ENCODE measurements at regions not wholly inside any gene's neighbourhood (a gene's known extent, or its start where the extent isn't known, plus 50 kb on each side); places are given as distances from the start of the nearest gene placed in this dataset.

DNA sequence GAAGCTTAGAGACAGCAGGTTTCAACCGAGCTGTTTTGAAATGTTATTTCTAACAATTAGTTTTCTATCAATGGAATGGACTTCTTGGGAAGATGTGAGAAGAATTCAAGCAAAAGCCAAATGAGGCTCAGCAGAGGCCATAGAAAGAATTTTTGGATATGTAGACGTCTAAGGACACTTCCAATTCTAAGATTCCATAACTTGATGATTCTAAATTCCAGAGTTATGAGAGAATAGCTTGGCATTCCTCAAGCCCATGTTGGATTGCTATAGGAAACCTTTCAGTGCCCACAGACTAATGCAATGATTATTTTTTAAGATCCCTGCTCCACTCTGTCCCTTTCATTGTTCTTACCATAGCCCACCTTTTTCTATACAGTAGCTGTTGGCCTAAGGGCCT is 77.2 kb upstream of the PALS2 start:
- Mint-ChIP-seq H3K4me1 (no peaks in the 10 kb centered on the region), H3K36me3 (no peaks in the 10 kb centered on the region), H3K27me3 (peaks cover 4% of the 10 kb centered on the region), H3K9me3 (no peaks in the 10 kb centered on the region), H3K27ac (no peak overlapping the region), H3K4me3 (no peak overlapping the region)
- CTCF ChIA-PET: no interaction called here
- DNase-seq: no peak

DNA sequence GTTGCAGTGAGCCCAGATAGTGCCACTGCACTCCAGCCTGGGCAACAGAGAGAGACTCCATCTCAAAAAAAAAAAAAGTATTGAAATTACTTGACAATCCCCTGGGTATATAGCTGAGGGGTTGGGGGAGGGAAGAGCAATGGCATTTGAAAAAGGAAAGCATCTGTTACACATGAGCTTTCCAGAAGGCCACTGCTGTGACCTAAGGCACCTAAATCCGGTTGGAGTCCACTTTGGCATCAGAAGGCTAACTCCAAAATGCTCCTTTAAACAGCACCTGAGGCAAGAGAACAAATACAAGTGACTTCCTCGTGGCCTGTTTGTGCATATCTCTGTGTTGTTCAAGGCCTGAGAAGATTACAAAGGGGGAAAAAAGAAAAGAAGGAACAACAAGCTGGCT is 74.8 kb upstream of the PALS2 start:
- no peak for DNase-seq
- Mint-ChIP-seq H3K9me3 (no peaks in the 10 kb centered on the region), H3K4me3 (no peak overlapping the region), H3K27ac (no peak overlapping the region), H3K27me3 (no peaks in the 10 kb centered on the region), H3K4me1 (no peaks in the 10 kb centered on the region), H3K36me3 (no peaks in the 10 kb centered on the region)
- CTCF ChIA-PET: no interaction called here

DNA sequence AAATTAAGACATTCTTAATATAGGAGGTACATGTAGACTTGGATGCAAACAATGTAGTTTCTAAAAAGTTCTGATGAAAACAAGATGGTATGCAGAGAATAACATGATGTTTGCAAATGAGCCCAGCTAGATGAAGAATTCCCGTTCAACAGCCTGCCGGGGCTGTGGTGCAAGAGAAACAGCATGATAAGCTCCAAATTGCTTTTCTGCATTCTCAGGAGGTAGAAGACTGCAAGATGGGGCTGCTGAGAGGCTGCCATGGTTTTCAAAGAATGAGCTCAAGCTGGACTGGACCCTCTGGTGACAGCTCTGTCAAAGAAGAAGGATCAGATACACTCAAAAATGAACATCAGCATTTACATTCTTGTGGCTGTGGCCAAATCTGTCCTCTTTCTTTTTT is 73.4 kb upstream of the PALS2 start:
- Mint-ChIP-seq H3K27me3 (no peaks in the 10 kb centered on the region), H3K36me3 (no peaks in the 10 kb centered on the region), H3K9me3 (no peaks in the 10 kb centered on the region), H3K4me1 (no peaks in the 10 kb centered on the region), H3K27ac (no peak overlapping the region), H3K4me3 (no peak overlapping the region)
- DNase-seq: no peak
- CTCF ChIA-PET: no interaction called here

DNA sequence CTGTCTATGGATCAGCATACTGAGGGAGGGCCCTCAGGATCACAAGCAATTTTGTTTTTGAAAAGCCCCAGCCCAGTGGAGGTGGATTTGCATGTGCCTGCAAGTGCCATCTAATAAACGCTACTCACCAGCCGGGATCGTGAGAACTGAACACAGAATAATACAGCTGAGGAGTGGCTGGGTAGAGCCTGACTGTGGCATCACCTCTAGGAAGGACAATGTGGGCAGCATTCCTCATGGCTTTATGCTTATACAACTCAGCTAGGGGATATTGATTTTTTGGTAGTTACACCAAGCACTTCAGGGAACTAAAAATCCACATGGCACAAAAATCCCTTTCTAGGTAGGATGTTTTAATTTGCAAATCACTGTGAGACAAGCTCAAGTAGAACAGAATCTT is 72.7 kb upstream of the PALS2 start:
- Mint-ChIP-seq H3K27me3 (no peaks in the 10 kb centered on the region), H3K27ac (no peak overlapping the region), H3K4me3 (no peak overlapping the region), H3K9me3 (no peaks in the 10 kb centered on the region), H3K4me1 (no peaks in the 10 kb centered on the region), H3K36me3 (no peaks in the 10 kb centered on the region)
- no peak for DNase-seq
- CTCF ChIA-PET: no interaction called here

DNA sequence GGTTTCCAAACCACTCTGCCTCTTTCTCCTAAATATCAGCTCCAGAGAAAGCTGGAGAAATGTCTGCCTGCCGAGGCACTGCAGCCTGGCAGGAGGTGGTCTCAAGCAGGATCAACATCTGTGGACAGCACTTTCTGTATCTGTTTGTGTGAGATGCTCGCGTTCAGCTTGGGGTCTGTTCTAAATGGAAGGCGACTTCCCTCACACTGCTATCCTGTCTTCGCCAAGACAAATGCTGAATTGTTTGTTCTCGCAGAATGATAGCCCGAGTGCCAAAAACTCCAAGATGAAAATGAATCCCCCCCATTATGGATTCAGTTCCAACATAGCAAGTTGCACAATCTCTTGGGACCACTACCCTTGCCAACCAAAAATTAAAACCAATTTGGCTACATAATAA is 72.2 kb upstream of the PALS2 start:
- no peak overlapping the region for H3K4me3 Mint-ChIP-seq

DNA sequence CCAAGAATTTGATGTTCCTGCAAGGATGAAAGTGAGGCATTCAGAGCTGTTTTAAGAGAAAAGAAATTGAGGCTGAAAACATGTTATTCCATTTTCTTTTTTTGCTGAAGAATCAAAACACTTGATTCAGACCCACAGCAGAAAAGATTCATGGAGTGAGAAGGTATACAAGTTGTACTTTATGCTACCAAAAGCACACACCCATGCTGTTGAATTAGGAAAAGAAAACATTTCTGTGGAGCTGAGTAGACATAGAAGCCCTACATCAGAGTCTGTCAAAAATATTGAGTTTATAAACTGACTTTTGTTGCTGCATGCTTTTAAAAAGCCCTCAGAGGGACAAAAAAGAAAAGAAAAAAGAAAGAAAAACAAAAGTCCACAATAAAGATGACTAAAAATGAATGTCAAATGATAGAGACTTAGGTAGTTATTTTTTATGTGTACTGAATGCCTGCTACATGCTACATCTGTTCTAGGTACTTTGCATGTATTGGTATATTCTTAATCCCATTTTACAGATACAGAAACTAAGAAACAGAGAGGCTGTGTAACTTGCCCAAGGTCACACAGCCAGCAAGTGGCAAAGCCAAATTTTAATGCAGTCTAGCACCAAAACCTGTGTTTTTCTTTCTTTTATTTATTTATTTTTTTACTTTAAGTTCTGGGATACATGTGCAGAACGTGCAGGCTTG is 71.7 kb upstream of the PALS2 start:
- H3K27me3 Mint-ChIP-seq: no peaks in the 10 kb centered on the region
- H3K27ac Mint-ChIP-seq: no peak overlapping the region
- no peaks in the 10 kb centered on the region for H3K9me3 Mint-ChIP-seq
- H3K4me3 Mint-ChIP-seq: no peak overlapping the region
- CTCF ChIA-PET: no interaction called here
- H3K36me3 Mint-ChIP-seq: no peaks in the 10 kb centered on the region
- H3K4me1 Mint-ChIP-seq: no peaks in the 10 kb centered on the region
- DNase-seq: no peak

More for the DNA sequence above, 72.2 kb upstream of the PALS2 start:
- DNase-seq: no peak
- Mint-ChIP-seq H3K4me1 (no peaks in the 10 kb centered on the region), H3K9me3 (no peaks in the 10 kb centered on the region), H3K27me3 (no peaks in the 10 kb centered on the region), H3K27ac (no peak overlapping the region), H3K36me3 (no peaks in the 10 kb centered on the region)
- CTCF ChIA-PET: no interaction called here

DNA sequence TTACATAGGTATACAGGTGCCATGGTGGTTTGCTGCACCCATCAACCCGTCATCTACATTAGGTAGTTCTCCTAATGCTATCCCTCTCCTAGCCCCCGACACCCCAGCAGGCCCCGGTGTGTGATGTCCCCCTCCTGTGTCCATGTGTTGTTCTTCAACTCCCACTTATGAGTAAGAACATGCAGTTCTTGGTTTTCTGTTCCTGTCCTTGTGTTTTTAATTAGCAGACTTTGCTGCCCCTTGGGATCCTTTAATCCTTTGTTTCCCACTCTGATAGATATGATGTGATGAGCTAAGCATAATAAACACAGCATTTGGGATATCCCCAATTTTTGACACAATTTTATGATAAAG is 71.1 kb upstream of the PALS2 start:
- Mint-ChIP-seq H3K27me3 (no peaks in the 10 kb centered on the region), H3K4me1 (no peaks in the 10 kb centered on the region), H3K27ac (no peak overlapping the region), H3K9me3 (no peaks in the 10 kb centered on the region), H3K36me3 (no peaks in the 10 kb centered on the region), H3K4me3 (no peak overlapping the region)
- DNase-seq: no peak
- CTCF ChIA-PET: no interaction called here

DNA sequence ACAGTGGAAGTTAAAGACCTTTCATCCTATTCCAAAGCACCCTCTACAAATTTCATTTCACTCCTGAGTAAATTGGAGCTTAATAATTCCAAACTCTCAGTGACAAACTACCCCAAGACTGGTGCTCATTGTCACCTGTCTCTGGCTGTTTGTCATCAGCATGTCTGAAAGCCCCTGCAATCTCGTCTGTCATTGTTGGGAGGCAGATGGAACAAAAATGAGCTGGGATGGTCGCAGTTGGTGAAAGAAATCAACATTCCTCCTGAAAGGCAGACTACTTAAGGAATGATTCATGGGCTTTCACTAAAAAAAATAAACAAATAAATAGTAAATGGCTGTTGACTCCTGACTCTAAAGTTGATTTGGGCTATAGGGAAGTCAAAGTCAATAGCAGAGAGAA is 69.7 kb upstream of the PALS2 start:
- Mint-ChIP-seq H3K4me1 (no peaks in the 10 kb centered on the region), H3K9me3 (no peaks in the 10 kb centered on the region), H3K27ac (no peak overlapping the region)

DNA sequence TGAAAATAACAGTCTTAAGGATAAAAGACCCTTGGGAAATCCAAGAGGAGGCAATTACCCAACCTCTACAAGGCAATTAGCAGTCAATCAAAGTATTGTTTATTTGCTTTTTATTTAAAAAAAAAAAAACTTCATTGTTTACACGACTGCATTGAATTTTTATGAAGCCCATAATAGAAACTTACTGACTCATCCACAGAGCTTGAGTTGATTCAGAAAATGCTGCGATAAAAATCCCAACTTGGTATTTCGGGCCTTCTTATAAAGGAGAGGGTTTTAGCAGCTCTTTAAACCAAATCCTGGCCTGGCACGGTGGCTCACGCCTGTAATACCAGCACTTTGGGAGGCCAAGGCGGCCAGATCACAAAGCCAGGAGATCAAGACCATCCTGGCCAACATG is 69.2 kb upstream of the PALS2 start:
- no peaks in the 10 kb centered on the region for H3K9me3 Mint-ChIP-seq

More for the DNA sequence above, 69.7 kb upstream of the PALS2 start:
- Mint-ChIP-seq H3K4me3 (no peak overlapping the region), H3K36me3 (no peaks in the 10 kb centered on the region), H3K27me3 (no peaks in the 10 kb centered on the region)
- no peak for DNase-seq
- CTCF ChIA-PET: no interaction called here

DNA sequence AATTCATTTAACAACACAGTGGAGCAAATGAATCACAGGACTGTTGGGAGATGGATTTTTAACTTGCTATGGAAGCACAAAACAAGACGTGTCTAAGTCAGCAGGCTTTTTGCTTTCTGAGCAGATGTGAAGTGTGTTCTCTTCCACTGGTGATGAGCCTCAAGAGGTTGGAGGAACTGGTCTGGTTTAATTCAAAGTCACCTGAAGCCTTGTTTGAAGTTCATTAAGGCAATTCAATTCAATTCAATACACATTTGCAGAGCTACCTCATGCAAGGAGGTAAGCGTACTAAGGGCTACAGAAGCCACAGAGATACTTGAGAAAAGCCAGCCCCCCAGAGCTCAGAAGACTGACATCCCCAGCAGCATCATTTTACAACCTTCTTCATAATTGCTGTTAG is 68.4 kb upstream of the PALS2 start:
- H3K27ac Mint-ChIP-seq: no peak overlapping the region
- CTCF ChIA-PET: no interaction called here
- no peaks in the 10 kb centered on the region for H3K4me1 Mint-ChIP-seq
- H3K27me3 Mint-ChIP-seq: no peaks in the 10 kb centered on the region
- no peaks in the 10 kb centered on the region for H3K9me3 Mint-ChIP-seq
- H3K36me3 Mint-ChIP-seq: no peaks in the 10 kb centered on the region
- DNase-seq: no peak
- H3K4me3 Mint-ChIP-seq: no peak overlapping the region

More for the DNA sequence above, 69.2 kb upstream of the PALS2 start:
- Mint-ChIP-seq H3K27me3 (no peaks in the 10 kb centered on the region), H3K4me1 (no peaks in the 10 kb centered on the region), H3K36me3 (no peaks in the 10 kb centered on the region), H3K4me3 (no peak overlapping the region), H3K27ac (no peak overlapping the region)
- DNase-seq: no peak
- CTCF ChIA-PET: no interaction called here

DNA sequence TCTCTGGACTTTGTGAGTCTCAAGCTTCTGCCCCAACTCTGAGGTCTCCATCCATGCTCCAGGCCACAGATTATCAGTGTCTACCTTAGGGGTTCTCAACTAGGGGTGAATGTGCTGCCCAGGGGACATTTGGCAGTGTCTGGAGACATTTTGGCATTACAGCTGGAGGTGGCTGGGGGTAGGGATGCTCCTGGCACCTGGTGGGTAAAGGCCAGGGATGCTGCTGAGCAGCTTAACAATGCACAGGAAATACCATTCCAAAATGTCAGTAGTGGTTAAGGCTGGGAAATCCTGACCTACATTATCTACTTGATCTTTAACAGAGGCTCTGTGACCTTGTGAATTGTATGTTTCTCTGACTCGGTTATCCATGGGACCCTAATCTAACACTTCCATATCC is 67.3 kb upstream of the PALS2 start:
- Mint-ChIP-seq H3K36me3 (no peaks in the 10 kb centered on the region), H3K4me3 (no peak overlapping the region), H3K4me1 (no peaks in the 10 kb centered on the region), H3K9me3 (no peaks in the 10 kb centered on the region), H3K27ac (no peak overlapping the region), H3K27me3 (no peaks in the 10 kb centered on the region)
- no peak for DNase-seq
- CTCF ChIA-PET: no interaction called here

DNA sequence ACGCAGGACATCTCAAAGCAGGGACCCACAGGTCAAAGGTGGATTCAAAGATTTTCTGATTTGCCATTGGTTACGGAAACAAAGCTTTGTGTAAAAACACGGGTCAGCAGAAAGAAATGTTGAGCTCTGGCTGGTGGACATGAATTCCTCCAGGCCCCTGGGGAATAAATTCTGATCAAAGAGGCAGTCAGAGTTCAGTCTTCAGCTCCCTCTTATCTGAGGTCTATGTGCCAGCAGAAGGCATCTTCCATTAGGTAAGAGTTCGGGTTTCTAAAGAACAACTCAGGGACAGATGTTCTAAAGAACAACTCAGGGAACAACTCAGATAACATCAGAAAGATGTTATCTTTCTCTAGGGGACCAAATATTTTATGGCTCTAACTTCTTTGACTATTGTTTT is 64.9 kb upstream of the PALS2 start:
- no peak overlapping the region for H3K4me3 Mint-ChIP-seq
- H3K9me3 Mint-ChIP-seq: no peaks in the 10 kb centered on the region
- no peaks in the 10 kb centered on the region for H3K27me3 Mint-ChIP-seq
- H3K4me1 Mint-ChIP-seq: no peaks in the 10 kb centered on the region
- no peak for DNase-seq
- H3K36me3 Mint-ChIP-seq: no peaks in the 10 kb centered on the region
- CTCF ChIA-PET: no interaction called here
- H3K27ac Mint-ChIP-seq: no peak overlapping the region

DNA sequence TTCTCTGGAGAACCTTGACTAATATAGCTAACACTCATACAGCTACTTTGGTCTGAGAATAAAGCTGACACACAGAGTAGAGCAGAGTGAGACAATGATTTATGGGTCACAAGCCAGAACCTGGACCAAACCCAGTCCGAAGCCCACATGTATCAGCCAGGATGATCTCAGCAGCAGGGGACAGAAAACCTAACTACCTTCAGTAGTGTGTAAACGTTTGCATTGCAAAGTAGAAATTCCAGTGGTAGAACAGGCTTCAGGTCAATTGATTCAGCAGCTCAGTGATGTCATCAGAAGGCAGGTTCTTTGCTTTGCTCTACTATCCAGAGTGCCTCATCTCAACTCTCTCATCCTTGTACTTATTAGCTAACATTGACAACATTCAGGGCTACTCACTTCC is 62.5 kb upstream of the PALS2 start:
- H3K27me3 Mint-ChIP-seq: no peaks in the 10 kb centered on the region
- H3K4me3 Mint-ChIP-seq: no peak overlapping the region
- no peak overlapping the region for H3K27ac Mint-ChIP-seq
- no peaks in the 10 kb centered on the region for H3K4me1 Mint-ChIP-seq
- DNase-seq: no peak
- no peaks in the 10 kb centered on the region for H3K36me3 Mint-ChIP-seq
- CTCF ChIA-PET: no interaction called here
- H3K9me3 Mint-ChIP-seq: no peaks in the 10 kb centered on the region

DNA sequence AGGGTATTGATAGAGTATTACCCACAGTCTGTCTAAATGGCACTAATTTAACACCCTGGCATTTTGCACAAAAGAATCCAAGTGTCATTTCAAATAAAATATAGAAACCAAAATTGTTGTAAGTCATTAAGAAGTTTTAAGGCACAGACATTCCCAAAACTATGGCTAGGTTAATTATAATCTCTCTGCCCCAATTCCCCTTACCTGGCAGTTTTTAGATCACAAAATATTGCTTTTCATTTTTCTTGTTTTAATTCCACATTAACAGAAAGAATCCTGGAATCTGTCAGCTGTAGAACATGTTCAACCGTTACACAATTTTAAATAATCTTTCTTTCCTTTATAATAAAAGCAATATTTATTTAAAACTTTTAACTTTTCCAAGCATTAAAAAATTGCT is 56.1 kb upstream of the PALS2 start:
- Mint-ChIP-seq H3K27ac (no peak overlapping the region), H3K4me3 (no peak overlapping the region), H3K36me3 (no peaks in the 10 kb centered on the region), H3K4me1 (no peaks in the 10 kb centered on the region), H3K27me3 (peaks cover 20% of the 10 kb centered on the region), H3K9me3 (no peaks in the 10 kb centered on the region)
- no peak for DNase-seq
- CTCF ChIA-PET: no interaction called here

DNA sequence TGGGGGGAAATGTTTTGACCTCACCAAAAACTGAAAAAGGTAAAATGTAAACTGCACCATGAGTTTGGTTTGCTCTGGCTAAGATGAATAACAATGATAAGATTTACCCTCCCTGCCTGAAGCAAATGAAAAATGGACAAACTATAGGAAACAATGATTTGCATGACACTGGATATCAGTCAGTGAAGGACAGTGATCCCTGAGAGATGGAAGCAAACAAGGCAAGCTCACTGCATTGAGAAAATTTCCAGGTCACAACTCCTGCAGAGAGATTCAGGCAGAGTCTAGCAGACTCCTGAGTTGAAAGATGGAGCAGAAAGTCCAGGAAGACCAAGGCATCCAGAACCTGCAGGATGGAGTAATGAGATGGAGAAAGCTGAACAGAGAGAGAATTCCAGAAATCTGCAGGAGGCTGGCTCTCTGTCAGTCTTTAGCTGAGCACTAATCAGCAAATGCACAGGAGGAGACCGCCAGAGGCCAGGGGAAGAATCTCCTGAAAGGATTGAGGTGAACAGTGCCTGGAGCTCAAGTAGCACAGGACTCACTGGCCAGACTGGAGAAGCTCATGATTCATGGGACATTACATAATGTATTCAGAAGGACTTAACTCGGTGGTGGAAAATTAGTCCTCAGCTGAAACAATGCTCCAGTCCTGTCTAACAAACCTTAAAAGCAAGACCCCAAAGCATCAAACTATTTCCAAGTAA is 51.2 kb upstream of the PALS2 start:
- CTCF ChIA-PET: no interaction called here
- H3K4me1 Mint-ChIP-seq: no peaks in the 10 kb centered on the region
- H3K27ac Mint-ChIP-seq: no peak overlapping the region
- no peak for DNase-seq
- H3K27me3 Mint-ChIP-seq: peaks cover 17% of the 10 kb centered on the region
- no peaks in the 10 kb centered on the region for H3K36me3 Mint-ChIP-seq
- no peaks in the 10 kb centered on the region for H3K9me3 Mint-ChIP-seq
- H3K4me3 Mint-ChIP-seq: no peak overlapping the region

Data from activated naive CD4-positive, alpha-beta T cell treated with anti-CD3 and anti-CD28 coated beads, Interleukin-2, amount 10 ng/mL, durations not matched to agents 7 days and 5 days (primary cell).